Activated CD4-positive, alpha-beta memory T cell treated with anti-CD3 and anti-CD28 coated beads, Interleukin-2, amount 10 ng/mL, durations not matched to agents 7 days and 5 days (primary cell): ENCODE measurements at regions not wholly inside any gene's neighbourhood (a gene's known extent, or its start where the extent isn't known, plus 50 kb on each side); places are given as distances from the start of the nearest gene placed in this dataset.

ENCODE experiments used
- CTCF ChIA-PET: fragments of 350-600 bp; sonication (Branson Sonifier 250); formaldehyde crosslinking; loops from one replicate; lab custom pipeline; 2021; ENCODE audit warnings: antibody characterized with exemption, inconsistent platforms; lab: Charles Lee
- POLR2A ChIA-PET: fragments of 350-600 bp; sonication (Branson Sonifier 250); formaldehyde crosslinking; loops from one replicate; lab custom pipeline; 2021; ENCODE audit warnings: antibody characterized with exemption; lab: Charles Lee
- DNase-seq: peaks from one replicate; pipeline ENCODE4 v3.0.0-alpha.2; 2020
- H3K27ac Mint-ChIP-seq: one replicate; pipeline ENCODE4 v1.8.0; 2021; ENCODE audit warnings: mild to moderate bottlenecking, mixed read lengths
- H3K27me3 Mint-ChIP-seq: one replicate; pipeline ENCODE4 v1.8.0; 2021; ENCODE audit warnings: mixed read lengths
- H3K36me3 Mint-ChIP-seq: one replicate; pipeline ENCODE4 v1.8.0; 2021; ENCODE audit warnings: low read depth, mixed read lengths
- H3K4me1 Mint-ChIP-seq: one replicate; pipeline ENCODE4 v1.8.0; 2021; ENCODE audit warnings: mixed read lengths
- H3K4me3 Mint-ChIP-seq: one replicate; pipeline ENCODE4 v1.8.0; 2021; ENCODE audit warnings: mild to moderate bottlenecking, mixed read lengths
- H3K9me3 Mint-ChIP-seq: one replicate; pipeline ENCODE4 v1.8.0; 2021; ENCODE audit warnings: mixed read lengths

- Mint-ChIP-seq H3K4me1 (no peaks in the 10 kb centered on the region), H3K9me3 (no peaks in the 10 kb centered on the region), H3K4me3 (no peak overlapping the region), H3K27ac (no peak overlapping the region), H3K27me3 (no peaks in the 10 kb centered on the region), H3K36me3 (no peaks in the 10 kb centered on the region)
- CTCF ChIA-PET = no interaction called here
- DNase-seq = no peak
- POLR2A ChIA-PET = no interaction called here
These were observed 72.5 kb upstream of the SRRM4 start for GRCh38 chr12:118908811-118909210.

GRCh38 chr12:118912697-118913270, 68.6 kb upstream of the SRRM4 start:
- ChIA-PET CTCF (no interaction called here), POLR2A (no interaction called here)
- DNase-seq = no peak
- Mint-ChIP-seq H3K36me3 (no peaks in the 10 kb centered on the region), H3K27ac (no peak overlapping the region), H3K4me1 (no peaks in the 10 kb centered on the region), H3K9me3 (peaks cover 3% of the 10 kb centered on the region), H3K4me3 (no peak overlapping the region), H3K27me3 (no peaks in the 10 kb centered on the region)

GRCh38 chr12:118921761-118922160, 59.6 kb upstream of the SRRM4 start:
- Mint-ChIP-seq H3K4me3 (no peak overlapping the region), H3K27ac (no peak overlapping the region), H3K36me3 (no peaks in the 10 kb centered on the region), H3K9me3 (no peaks in the 10 kb centered on the region), H3K27me3 (no peaks in the 10 kb centered on the region), H3K4me1 (no peaks in the 10 kb centered on the region)
- DNase-seq = no peak
- POLR2A ChIA-PET = no interaction called here
- CTCF ChIA-PET = no interaction called here

GRCh38 chr12:118922405-118922804, 58.9 kb upstream of the SRRM4 start:
- POLR2A ChIA-PET = no interaction called here
- no peaks in the 10 kb centered on the region for H3K9me3 Mint-ChIP-seq
- H3K27ac Mint-ChIP-seq = no peak overlapping the region
- no peak for DNase-seq
- CTCF ChIA-PET = no interaction called here
- no peak overlapping the region for H3K4me3 Mint-ChIP-seq
- no peaks in the 10 kb centered on the region for H3K27me3 Mint-ChIP-seq
- H3K4me1 Mint-ChIP-seq = no peaks in the 10 kb centered on the region
- H3K36me3 Mint-ChIP-seq = no peaks in the 10 kb centered on the region

- Mint-ChIP-seq H3K36me3 (no peaks in the 10 kb centered on the region), H3K9me3 (no peaks in the 10 kb centered on the region), H3K4me3 (no peak overlapping the region), H3K27me3 (no peaks in the 10 kb centered on the region), H3K4me1 (no peaks in the 10 kb centered on the region), H3K27ac (no peak overlapping the region)
- ChIA-PET CTCF (no interaction called here), POLR2A (no interaction called here)
- no peak for DNase-seq
These were observed 55.9 kb upstream of the SRRM4 start for GRCh38 chr12:118925407-118925806.

GRCh38 chr12:118925826-118926225, 55.5 kb upstream of the SRRM4 start:
- Mint-ChIP-seq H3K4me1 (no peaks in the 10 kb centered on the region), H3K27me3 (no peaks in the 10 kb centered on the region), H3K27ac (no peak overlapping the region), H3K9me3 (no peaks in the 10 kb centered on the region), H3K4me3 (no peak overlapping the region), H3K36me3 (no peaks in the 10 kb centered on the region)
- CTCF ChIA-PET = no interaction called here
- no peak for DNase-seq
- POLR2A ChIA-PET = no interaction called here
